Vagina (tissue), 2 donors: ENCODE measurements at regions not wholly inside any gene's neighbourhood (a gene's known extent, or its start where the extent isn't known, plus 50 kb on each side); places are given as distances from the start of the nearest gene placed in this dataset.

Experiments
- DNase-seq, 2 donors: peaks; one replicate each; pipeline ENCODE4 v3.0.0-alpha.2; 2017; ENCODE audit errors: extremely low spot score in 2 of 2
- H3K27ac ChIP-seq: fragments of 200-600 bp; sonication (generic); one replicate; pipeline ENCODE4 v1.5.1; 2019
- H3K27me3 ChIP-seq: fragments of 200-600 bp; sonication (generic); one replicate; pipeline ENCODE4 v1.5.1; 2019
- H3K36me3 ChIP-seq, 2 donors: fragments of 200-600 bp; sonication (generic); one replicate each; pipeline ENCODE4 v1.5.1; 2017 to 2019
- H3K4me1 ChIP-seq: fragments of 200-600 bp; sonication (generic); one replicate; pipeline ENCODE4 v1.5.1; 2019
- H3K4me3 ChIP-seq, 2 donors: fragments of 200-600 bp; sonication (generic); 1 replicate in 1 of 2; 2 replicates in 1 of 2; pipeline ENCODE4 v1.5.1; 2016 to 2019
- H3K9me3 ChIP-seq: fragments of 200-600 bp; sonication (generic); one replicate; pipeline ENCODE4 v1.5.1; 2019
- POLR2A ChIP-seq, 2 donors: fragments of 450-650 bp; IDR thresholded peaks; one replicate each; pipeline ENCODE4 v1.6.1; 2017; ENCODE audit warnings: antibody characterized with exemption in 2 of 2, mild to moderate bottlenecking in 2 of 2, moderate library complexity in 2 of 2
- POLR2AphosphoS5 ChIP-seq, 2 donors: sonication (generic); formaldehyde crosslinking; IDR thresholded peaks; one replicate each; pipeline ENCODE4 v1.9.0; 2017; ENCODE audit warnings: antibody characterized with exemption in 2 of 2, mild to moderate bottlenecking in 2 of 2, low read depth in 1 of 2; ENCODE audit not compliant: insufficient read depth in 1 of 2
- intact Hi-C: fragments of 100-400 bp; cut with DNase I; formaldehyde crosslinking; loops from one replicate; pipeline ENCODE4 v1.15.1; 2023
- TF ChIP-seq, protein P1 (sequence below), 3 experiments: fragments of 450-650 bp in 2 of 3; fragments of 200-600 bp in 1 of 3; sonication (generic) in 1 of 3; IDR thresholded peaks; one replicate each; pipeline ENCODE4 v1.5.1; 2017 to 2019; ENCODE audit warnings: antibody characterized with exemption in 3 of 3, mild to moderate bottlenecking in 2 of 3, moderate library complexity in 2 of 3

DNA sequence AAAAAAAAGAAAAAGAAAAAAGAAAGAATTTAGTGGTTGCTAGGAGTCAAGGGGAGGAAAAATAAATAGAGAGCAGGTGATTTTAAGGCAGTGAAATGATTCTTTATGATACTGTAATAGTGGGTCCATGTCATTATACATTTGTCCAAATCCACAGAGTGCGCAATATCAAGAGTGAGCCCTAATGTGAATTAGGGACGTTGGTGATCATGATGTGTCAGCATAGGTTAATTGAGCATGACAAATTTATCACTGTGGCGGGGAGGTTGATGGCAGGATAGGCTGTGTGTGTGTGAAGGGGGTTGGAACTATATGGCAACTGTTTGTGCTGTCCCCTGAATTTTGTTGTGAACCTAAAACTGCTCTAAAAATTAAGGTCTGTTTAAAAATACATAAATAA lies 357.8 kb downstream of the ICE1 start:
- peak in 1 of 2 donors; percentile 29 for DNase-seq
- TF ChIP-seq, protein P1, sequence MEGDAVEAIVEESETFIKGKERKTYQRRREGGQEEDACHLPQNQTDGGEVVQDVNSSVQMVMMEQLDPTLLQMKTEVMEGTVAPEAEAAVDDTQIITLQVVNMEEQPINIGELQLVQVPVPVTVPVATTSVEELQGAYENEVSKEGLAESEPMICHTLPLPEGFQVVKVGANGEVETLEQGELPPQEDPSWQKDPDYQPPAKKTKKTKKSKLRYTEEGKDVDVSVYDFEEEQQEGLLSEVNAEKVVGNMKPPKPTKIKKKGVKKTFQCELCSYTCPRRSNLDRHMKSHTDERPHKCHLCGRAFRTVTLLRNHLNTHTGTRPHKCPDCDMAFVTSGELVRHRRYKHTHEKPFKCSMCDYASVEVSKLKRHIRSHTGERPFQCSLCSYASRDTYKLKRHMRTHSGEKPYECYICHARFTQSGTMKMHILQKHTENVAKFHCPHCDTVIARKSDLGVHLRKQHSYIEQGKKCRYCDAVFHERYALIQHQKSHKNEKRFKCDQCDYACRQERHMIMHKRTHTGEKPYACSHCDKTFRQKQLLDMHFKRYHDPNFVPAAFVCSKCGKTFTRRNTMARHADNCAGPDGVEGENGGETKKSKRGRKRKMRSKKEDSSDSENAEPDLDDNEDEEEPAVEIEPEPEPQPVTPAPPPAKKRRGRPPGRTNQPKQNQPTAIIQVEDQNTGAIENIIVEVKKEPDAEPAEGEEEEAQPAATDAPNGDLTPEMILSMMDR (IDR thresholded peaks at IDR 0.05): no peak
- TF ChIP-seq POLR2A (IDR thresholded peaks at IDR 0.05): no peak
- no peak for TF ChIP-seq POLR2AphosphoS5 (IDR thresholded peaks at IDR 0.05; ENCODE audit: insufficient read depth in 1 of 2, low read depth in 1 of 2)

DNA sequence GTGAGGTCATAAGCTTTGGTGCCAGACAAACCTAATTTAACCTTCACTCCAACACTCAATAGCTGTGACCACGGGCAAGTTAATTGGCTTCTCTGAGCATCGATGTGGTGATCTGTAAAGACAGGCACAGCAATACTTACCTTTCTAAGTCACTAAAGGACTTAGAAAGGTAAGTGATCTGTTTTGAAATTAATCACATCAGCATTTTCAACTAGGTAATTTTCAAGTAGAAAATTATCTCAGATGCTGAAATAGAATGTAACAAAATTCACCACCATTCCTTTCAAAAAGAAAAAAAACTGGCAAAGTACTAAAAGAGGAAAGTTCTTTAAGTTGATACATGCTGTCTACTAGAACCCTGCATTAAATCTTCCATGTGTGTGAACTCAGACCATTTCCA lies 354.5 kb downstream of the ICE1 start:
- no peaks in the 10 kb centered on the region for H3K4me1 ChIP-seq
- TF ChIP-seq POLR2A (IDR thresholded peaks at IDR 0.05): no peak
- no peaks in the 10 kb centered on the region for H3K36me3 ChIP-seq
- no peaks in the 10 kb centered on the region for H3K9me3 ChIP-seq
- no peaks in the 10 kb centered on the region for H3K27me3 ChIP-seq
- H3K4me3 ChIP-seq: no peak overlapping the region
- no peak overlapping the region for H3K27ac ChIP-seq
- DNase-seq: no peak
- intact Hi-C loops: no loop called here

More for the DNA sequence above, 357.8 kb downstream of the ICE1 start:
- H3K9me3 ChIP-seq: no peaks in the 10 kb centered on the region
- intact Hi-C loops: no loop called here
- H3K27ac ChIP-seq: no peak overlapping the region
- H3K4me1 ChIP-seq: no peaks in the 10 kb centered on the region
- no peak overlapping the region for H3K4me3 ChIP-seq
- H3K27me3 ChIP-seq: no peaks in the 10 kb centered on the region
- no peaks in the 10 kb centered on the region for H3K36me3 ChIP-seq

DNA sequence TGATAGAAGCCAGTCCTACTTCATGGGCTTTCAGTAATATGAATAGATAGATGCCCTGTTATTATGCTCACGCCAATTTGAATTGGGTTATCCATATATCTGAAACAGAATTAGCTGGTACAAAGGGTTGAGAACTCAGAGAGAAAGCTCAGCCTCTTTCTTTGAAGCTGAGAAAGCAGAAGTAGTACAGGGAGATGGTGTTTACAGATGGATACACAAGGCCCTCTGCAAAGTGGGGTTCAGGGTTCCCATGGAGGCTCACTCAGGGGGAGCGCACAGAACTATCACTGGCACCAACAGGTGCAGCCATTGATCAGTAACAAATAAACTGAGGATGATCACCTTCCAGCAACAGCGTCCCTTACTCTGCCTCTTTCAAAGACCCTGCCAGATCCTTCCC lies 349.7 kb downstream of the ICE1 start:
- Histone ChIP-seq H3K27ac (no peak overlapping the region), H3K4me1 (no peaks in the 10 kb centered on the region), H3K9me3 (no peaks in the 10 kb centered on the region), H3K36me3 (no peaks in the 10 kb centered on the region), H3K27me3 (no peaks in the 10 kb centered on the region), H3K4me3 (no peak overlapping the region)
- DNase-seq: no peak
- intact Hi-C loops: no loop called here
- TF ChIP-seq POLR2A (IDR thresholded peaks at IDR 0.05): no peak
- no peak for TF ChIP-seq POLR2AphosphoS5 (IDR thresholded peaks at IDR 0.05; ENCODE audit: insufficient read depth in 1 of 2, low read depth in 1 of 2)
- TF ChIP-seq, protein P1 (IDR thresholded peaks at IDR 0.05): no peak

DNA sequence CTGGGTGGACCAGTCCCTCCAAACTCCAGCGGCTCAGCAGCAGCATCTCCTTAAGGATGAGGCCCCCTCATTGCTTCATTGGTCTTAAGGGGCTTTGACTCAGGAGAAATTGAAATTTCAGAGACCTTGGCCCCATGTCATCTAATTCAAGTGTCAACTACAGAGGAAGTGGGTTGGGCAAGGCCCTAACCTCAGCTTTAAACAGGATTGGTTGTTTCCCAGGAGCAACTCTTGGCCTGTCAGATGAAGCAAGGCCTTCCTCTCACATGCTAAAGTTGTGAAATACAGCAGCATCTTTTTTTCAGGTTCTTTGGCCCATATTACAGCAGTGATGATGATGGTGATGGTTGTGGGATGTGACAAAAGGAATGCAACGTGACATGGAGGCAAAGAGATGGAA lies 348.3 kb downstream of the ICE1 start:
- DNase-seq: no peak
- no peaks in the 10 kb centered on the region for H3K4me1 ChIP-seq
- H3K27ac ChIP-seq: no peak overlapping the region
- intact Hi-C loops: no loop called here
- no peaks in the 10 kb centered on the region for H3K36me3 ChIP-seq
- no peaks in the 10 kb centered on the region for H3K9me3 ChIP-seq
- TF ChIP-seq POLR2A (IDR thresholded peaks at IDR 0.05) (no peak), POLR2AphosphoS5 (IDR thresholded peaks at IDR 0.05; ENCODE audit: insufficient read depth in 1 of 2, low read depth in 1 of 2) (no peak)
- TF ChIP-seq, protein P1 (IDR thresholded peaks at IDR 0.05): no peak
- H3K4me3 ChIP-seq: no peak overlapping the region
- H3K27me3 ChIP-seq: no peaks in the 10 kb centered on the region

DNA sequence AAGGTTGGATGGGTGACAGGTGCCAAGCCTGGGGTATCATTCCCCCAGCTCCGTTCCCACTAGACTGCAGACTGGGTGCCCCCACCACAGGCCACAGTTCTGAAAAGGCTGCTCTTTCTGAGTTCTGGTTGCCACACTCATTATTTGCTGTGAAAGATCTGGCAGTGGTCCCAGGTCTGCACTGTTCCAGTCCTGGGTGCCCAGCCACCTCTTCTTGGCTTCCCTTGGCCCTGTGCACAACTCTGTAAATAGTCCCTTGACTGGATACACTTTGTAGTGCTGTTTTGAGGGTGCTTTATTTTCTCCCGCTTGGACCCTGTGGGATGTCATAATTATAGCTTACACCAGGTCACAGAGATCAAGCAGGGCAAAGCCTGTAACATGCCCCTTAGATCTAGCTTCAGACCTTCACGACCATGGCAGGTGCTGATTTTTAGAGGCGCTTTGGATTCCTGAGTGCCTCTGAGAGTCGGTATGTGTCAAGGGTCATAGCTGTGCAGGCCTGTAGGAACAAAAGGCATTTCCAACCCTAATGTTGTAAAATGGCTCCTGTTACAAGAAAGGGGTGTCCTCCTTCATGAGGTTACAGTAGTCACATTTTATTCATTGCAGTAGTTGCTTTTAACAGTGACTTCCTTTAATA lies 344.9 kb downstream of the ICE1 start:
- no peaks in the 10 kb centered on the region for H3K4me1 ChIP-seq
- no peaks in the 10 kb centered on the region for H3K9me3 ChIP-seq
- no peaks in the 10 kb centered on the region for H3K36me3 ChIP-seq
- no peak overlapping the region for H3K27ac ChIP-seq
- intact Hi-C loops: no loop called here
- no peak overlapping the region for H3K4me3 ChIP-seq
- H3K27me3 ChIP-seq: no peaks in the 10 kb centered on the region
- DNase-seq: no peak
- TF ChIP-seq POLR2A (IDR thresholded peaks at IDR 0.05) (no peak), POLR2AphosphoS5 (IDR thresholded peaks at IDR 0.05; ENCODE audit: insufficient read depth in 1 of 2, low read depth in 1 of 2) (no peak)
- TF ChIP-seq, protein P1 (IDR thresholded peaks at IDR 0.05): no peak
